ENCODE measurements at regions not wholly inside any gene's neighbourhood (a gene's known extent, or its start where the extent isn't known, plus 50 kb on each side); places are given as distances from the start of the nearest gene placed in this dataset.

DNA sequence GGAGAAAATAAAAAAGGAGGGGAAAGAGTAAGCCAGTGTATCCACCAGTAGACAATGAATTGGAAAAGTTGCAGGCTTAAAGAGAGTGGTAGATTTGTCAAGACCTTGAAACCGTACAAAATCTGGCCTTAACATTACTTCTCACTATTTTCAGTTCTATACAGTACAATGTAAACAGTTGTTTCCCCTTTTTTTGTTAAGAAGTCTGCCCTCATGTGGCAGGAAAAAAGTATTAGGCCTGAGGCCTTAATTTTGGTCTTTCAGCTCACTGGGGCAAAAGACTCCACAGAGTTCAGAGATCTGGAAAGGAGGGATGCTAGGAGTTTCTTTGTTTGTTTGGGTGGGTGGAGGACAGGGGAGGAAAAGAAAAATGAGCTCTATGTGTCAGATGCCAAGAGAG, 92.8 kb upstream of the CCDC160 start:
- TF ChIP-seq, protein P1, sequence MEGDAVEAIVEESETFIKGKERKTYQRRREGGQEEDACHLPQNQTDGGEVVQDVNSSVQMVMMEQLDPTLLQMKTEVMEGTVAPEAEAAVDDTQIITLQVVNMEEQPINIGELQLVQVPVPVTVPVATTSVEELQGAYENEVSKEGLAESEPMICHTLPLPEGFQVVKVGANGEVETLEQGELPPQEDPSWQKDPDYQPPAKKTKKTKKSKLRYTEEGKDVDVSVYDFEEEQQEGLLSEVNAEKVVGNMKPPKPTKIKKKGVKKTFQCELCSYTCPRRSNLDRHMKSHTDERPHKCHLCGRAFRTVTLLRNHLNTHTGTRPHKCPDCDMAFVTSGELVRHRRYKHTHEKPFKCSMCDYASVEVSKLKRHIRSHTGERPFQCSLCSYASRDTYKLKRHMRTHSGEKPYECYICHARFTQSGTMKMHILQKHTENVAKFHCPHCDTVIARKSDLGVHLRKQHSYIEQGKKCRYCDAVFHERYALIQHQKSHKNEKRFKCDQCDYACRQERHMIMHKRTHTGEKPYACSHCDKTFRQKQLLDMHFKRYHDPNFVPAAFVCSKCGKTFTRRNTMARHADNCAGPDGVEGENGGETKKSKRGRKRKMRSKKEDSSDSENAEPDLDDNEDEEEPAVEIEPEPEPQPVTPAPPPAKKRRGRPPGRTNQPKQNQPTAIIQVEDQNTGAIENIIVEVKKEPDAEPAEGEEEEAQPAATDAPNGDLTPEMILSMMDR (IDR thresholded peaks at IDR 0.05), result peak; percentile 46; the same call in 1 of the 2 replicates

DNA sequence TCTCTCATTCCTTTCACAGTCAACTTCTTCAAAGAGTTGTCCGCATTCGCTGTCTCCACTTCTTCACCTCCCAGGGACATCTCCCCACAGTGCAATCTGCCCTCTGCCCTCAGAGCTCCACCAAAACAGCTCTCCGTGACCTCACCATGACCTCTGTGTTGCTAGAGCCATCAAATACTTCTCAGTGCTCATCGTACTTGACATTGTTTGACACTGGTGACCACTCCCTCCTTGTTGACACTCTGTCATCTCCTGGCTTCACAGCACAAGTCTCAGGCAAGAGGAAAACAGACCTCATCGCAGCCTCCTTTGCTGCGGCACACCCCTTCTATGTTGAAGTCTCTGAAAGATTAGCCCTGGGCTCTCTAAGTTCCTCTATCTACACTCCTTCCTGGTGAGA, 90.5 kb upstream of the CCDC160 start:
- TF ChIP-seq, protein P1 (IDR thresholded peaks at IDR 0.05), result no peak

DNA sequence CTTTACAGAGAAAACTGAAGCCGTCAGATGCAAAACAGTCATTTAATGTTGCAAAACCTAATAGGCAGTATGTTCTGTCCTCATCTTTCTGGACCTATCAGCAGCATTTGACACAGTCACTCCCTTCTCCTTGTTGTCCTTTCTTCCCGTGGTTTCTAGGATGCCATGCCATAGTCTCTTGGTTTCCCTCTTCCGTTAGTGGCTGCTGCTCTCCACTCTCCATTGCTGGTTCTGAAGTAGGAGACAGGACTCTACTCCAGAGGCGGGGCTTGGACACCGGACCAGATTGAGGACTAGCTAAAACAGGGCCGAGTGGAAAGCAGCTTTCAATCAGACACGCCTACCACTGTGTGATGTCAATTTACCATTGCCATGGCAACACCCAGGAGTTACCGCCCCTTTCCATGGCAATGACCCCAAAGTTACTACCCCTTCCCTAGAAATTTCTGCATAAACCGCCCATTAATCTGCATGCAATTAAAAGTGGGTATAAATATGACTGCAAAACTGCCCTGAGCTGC, 88.8 kb upstream of the CCDC160 start:
- TF ChIP-seq, protein P1 (IDR thresholded peaks at IDR 0.05), result no peak

DNA sequence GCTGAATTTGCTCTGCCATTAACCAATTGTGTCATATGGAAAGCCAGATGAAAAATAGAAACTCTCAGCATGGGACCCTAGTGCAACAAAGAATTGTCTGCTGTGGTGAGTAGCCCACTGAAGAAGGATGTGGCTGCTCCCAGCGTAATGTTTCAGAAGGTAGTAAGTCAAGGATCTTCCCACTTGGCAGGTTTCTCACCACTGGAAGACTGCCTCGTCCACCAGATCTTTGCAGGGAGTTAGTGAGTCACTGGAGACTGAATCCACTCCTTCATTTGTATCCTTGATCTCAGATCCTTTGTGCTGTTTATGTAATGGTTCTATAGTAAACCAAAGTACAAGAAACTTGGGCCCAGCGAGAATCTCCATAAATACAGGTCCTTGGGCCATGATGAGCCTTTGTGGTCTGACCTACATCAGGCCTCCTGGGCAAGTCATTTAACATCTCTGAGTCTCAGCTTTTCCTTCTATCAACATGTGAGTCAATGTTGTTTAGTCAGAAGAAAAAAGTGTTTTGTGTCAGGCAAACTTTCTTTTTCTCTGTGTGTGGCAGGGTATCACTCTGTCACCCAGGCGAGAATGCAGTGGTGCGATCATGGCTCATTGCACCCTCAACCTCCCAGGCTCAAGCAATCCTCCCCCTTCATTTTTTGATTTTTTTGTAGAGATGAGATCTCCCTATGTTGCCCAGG, 78.0 kb upstream of the CCDC160 start:
- TF ChIP-seq, protein P1 (IDR thresholded peaks at IDR 0.05), result no peak

DNA sequence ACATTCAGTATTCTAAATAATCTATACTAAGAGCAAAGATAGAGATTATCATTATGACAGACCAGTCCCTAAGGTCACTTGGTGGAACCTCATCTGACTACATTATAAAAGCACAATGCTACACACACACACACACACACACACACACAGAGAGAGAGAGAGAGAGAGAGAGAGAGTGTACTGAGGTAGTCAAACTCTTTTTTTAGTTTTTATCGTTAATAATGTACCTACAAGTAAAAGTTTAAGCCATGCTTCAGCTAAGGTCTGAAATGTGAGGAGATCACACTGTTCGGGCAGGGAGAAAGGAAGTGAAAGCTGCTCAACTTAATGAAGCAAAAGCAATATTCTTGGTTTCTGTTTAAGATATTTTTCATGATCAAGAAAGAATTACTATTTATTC, 75.8 kb upstream of the CCDC160 start:
- TF ChIP-seq, protein P1 (IDR thresholded peaks at IDR 0.05), result no peak

DNA sequence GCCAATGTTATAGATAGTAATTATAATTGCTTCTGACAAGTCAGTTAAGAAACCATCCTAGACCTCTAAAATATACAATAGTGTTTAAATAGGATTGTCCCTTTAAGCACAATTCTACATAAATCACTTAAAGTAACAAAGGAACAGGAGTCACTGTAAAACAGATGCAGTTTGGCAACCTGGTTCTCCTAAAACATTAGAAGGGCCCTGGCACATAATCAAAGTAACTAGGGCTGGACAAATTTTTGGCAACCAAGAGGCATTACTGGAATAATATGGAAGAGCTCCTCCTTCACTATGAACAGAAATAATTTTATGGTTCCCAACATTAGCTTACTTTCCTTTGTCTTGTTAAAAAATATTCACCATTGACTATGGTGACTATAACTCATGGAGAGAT, 75.0 kb upstream of the CCDC160 start:
- TF ChIP-seq, protein P1 (IDR thresholded peaks at IDR 0.05), result no peak

DNA sequence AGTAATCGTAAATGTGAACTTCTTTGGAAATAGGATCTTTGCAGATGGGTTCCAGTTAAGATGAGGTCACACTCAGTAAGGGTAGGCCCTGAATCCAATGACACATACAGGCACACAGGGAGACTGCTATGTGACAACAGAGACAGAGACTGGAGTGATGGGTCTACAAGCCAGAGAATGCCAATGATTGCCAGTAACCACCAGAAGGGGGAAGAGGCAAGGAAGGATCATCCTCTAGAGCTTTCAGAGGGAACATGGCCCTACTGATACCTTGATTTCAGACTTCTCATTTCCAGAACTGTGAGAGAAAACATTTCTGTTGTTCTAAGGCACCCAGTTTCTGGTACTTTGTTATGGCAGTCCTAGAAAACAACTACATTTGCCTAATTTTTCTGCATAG, 73.1 kb upstream of the CCDC160 start:
- TF ChIP-seq, protein P1 (IDR thresholded peaks at IDR 0.05), result no peak

Measured in LNCAP (cell line).